Activated T-cell treated with anti-CD3 and anti-CD28 coated beads, Interleukin-2, amount 50 U/mL, for 4 hours (primary cell): ENCODE measurements at regions not wholly inside any gene's neighbourhood (a gene's known extent, or its start where the extent isn't known, plus 50 kb on each side); places are given as distances from the start of the nearest gene placed in this dataset.

Experiments used
- ATAC-seq, 2 donors: fragments of 200-7000 bp; cut with Tn5 transposase; one replicate each; pipeline ENCODE4 v1.10.0; 2021
- DNase-seq: peaks from one replicate; pipeline ENCODE4 v3.0.0-alpha.2; 2020
- H3K27me3 Mint-ChIP-seq: one replicate; pipeline ENCODE4 v1.8.0; 2021; ENCODE audit warnings: low read depth, mixed read lengths
- H3K36me3 Mint-ChIP-seq: one replicate; pipeline ENCODE4 v1.8.0; 2022; ENCODE audit warnings: mixed read lengths; ENCODE audit not compliant: insufficient read depth
- H3K4me1 Mint-ChIP-seq: one replicate; pipeline ENCODE4 v1.8.0; 2021; ENCODE audit warnings: low read depth, mixed read lengths
- H3K4me3 Mint-ChIP-seq: one replicate; pipeline ENCODE4 v1.8.0; 2021; ENCODE audit warnings: mild to moderate bottlenecking, moderate library complexity, mixed read lengths
- H3K9me3 Mint-ChIP-seq: one replicate; pipeline ENCODE4 v1.8.0; 2021; ENCODE audit warnings: mixed read lengths

DNA sequence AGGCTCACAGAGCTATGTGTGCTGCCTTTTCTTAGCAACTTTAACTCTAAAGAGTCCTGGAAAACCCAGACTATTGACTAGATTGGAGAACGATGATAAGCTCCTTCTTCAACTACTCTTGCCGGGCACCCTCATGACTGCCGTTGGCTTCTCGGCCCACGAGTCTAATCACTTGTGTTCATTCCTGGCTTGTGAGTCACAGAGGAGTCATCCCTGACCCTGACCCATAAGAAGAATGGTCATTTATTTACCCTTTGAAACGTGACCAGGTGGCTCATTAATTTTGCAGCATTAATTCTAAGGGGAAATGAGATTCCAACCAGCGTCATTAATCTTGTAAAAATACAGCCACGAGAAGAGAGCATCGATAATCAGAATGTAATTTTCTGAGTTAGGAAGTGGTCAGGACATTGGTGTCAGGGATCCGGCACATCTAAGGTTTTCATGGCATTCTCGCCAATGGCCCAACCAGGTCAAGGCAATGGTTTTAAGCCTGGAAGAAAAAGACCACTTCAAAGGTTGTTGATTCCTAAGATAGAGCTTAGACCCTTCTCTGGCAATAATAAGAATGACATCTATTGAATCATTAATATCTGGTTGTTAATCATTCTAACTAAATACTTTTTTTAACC is 183.6 kb upstream of the RUNX1 start:
- no peak overlapping the region for H3K4me3 Mint-ChIP-seq
- peaks cover 18% of the 10 kb centered on the region for H3K9me3 Mint-ChIP-seq
- peaks cover 22% of the 10 kb centered on the region for H3K4me1 Mint-ChIP-seq
- H3K36me3 Mint-ChIP-seq, result no peaks in the 10 kb centered on the region
- no peak for ATAC-seq
- no peak for DNase-seq
- no peaks in the 10 kb centered on the region for H3K27me3 Mint-ChIP-seq

DNA sequence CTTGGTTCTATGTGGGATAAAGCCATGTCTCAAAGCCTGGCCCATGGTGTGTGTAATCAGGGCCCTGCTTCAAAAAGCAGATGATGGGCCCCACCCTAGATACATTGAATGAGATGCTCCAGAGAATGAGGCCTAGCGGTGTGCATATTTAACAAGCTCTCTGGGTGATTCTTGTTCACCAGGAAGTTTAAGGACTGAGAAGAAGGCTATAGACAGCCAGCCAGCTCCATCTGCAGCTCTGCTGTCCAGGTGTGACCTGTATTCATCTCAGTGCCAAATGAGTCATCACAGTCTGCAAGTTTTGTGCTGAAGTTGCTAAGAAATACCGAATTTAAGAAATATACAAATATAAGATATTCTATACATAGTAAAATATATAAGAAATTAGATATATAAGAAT is 182.0 kb upstream of the RUNX1 start:
- no peaks in the 10 kb centered on the region for H3K36me3 Mint-ChIP-seq
- H3K4me3 Mint-ChIP-seq, result no peak overlapping the region
- no peak for DNase-seq
- peaks cover 26% of the 10 kb centered on the region for H3K4me1 Mint-ChIP-seq
- H3K27me3 Mint-ChIP-seq, result no peaks in the 10 kb centered on the region
- H3K9me3 Mint-ChIP-seq, result peaks cover 12% of the 10 kb centered on the region
- no peak for ATAC-seq

DNA sequence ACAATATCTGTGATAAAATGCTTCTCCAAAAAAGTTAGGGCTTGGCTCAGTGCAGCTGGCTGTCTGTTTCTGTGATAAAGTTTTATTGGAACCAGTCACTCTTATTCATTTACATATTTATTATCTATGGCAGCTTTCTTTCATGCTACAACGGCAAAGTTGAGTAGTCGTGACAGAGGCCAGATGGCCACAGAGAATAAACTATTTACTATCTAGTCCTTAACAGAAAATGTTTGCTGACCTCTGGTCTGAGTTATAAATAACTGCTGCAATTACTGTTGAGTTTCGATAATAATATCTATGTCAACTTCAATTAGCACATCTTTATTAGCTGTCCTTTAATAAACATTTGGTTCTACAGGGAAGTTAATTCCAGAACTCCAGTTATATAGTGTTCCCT is 180.2 kb upstream of the RUNX1 start:
- ATAC-seq (no peak), DNase-seq (no peak)
- Mint-ChIP-seq H3K4me1 (peaks cover 23% of the 10 kb centered on the region), H3K9me3 (no peaks in the 10 kb centered on the region), H3K4me3 (no peak overlapping the region), H3K27me3 (no peaks in the 10 kb centered on the region), H3K36me3 (no peaks in the 10 kb centered on the region)

DNA sequence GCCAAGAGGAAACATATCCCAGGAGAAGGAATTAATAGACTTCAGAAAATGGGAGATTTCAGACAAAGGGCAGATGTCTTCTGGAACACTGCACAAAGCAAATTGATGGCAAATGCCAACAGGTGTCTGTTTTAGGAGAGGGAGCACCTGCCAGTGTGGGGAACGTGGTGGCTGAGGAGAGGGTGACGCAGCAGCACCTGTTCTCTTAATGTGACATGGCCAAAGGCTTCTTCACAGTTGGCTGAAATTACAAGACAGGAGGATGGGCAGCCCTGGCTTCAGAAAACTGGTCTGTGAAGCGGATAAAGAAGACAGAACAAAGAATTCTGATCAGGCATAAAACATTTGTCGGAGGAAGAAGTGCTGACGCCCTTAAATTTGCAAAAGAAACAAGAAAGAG is 178.7 kb upstream of the RUNX1 start:
- Mint-ChIP-seq H3K9me3 (no peaks in the 10 kb centered on the region), H3K27me3 (no peaks in the 10 kb centered on the region), H3K4me1 (peaks cover 37% of the 10 kb centered on the region), H3K36me3 (no peaks in the 10 kb centered on the region), H3K4me3 (peak overlapping the region; percentile 67)
- ATAC-seq (no peak), DNase-seq (no peak)

DNA sequence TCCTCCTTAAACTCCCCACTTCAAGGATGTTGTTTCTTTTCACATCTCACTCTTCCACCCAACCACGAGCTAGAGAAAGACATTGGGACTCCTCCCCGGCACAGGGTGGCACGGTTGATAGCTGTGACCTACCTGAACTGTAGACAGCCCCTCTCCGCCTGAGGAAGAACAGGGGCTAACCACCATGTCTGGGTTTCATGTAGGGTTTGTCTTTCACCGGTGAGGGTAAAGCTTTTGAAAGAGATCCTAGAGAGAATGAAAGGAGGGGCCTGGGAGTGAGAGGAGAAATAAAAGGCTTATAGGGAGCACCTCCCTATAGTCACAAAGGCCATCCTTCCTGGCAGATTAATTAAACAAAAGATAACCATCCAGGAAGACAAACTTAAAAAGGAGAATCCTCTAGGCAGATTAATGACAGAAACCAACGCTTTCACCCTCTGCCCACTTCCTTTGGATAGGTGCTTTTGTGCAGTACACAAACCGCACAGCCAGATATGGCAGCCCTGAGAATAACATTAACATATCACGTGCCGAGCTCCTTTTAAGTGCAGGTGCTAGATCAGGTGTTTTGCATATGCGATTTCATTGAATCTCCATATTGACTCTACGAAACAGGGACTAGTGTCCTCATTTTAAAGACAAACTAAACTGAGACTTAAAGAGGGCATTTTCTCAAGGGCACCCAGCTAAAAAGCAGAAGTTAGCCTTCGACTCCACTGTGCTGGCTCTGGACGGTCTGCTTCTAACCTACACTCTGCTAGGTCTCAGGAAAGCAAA is 178.1 kb upstream of the RUNX1 start:
- Mint-ChIP-seq H3K4me1 (peaks cover 43% of the 10 kb centered on the region), H3K27me3 (no peaks in the 10 kb centered on the region), H3K4me3 (peak overlapping the region; percentile 67), H3K9me3 (no peaks in the 10 kb centered on the region), H3K36me3 (no peaks in the 10 kb centered on the region)
- DNase-seq, result peak; percentile 12
- peak; percentile 87 to 93 for ATAC-seq

DNA sequence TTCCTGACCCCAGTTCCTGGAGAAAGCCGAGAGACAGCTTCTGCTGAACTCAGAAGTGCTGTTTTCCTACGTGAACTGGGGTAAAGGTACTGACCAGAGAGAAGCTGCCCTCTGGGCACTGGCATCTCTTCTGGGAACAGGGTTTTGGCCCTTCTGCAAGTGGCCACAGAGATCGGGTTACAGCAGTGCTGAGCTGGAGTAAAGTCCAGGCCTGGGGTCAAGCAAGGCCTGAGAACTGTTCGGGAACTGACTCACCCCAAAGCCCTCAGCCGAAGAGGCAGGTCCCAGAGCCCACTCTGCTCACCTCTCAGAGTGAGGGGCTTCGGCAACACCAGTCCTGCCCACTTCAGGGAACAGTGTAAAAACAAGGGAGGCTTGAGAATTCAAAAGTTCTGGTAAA is 177.2 kb upstream of the RUNX1 start:
- H3K36me3 Mint-ChIP-seq, result no peaks in the 10 kb centered on the region
- DNase-seq (no peak), ATAC-seq (no peak)
- H3K4me3 Mint-ChIP-seq, result no peak overlapping the region
- no peaks in the 10 kb centered on the region for H3K9me3 Mint-ChIP-seq
- H3K27me3 Mint-ChIP-seq, result no peaks in the 10 kb centered on the region
- peaks cover 51% of the 10 kb centered on the region for H3K4me1 Mint-ChIP-seq

DNA sequence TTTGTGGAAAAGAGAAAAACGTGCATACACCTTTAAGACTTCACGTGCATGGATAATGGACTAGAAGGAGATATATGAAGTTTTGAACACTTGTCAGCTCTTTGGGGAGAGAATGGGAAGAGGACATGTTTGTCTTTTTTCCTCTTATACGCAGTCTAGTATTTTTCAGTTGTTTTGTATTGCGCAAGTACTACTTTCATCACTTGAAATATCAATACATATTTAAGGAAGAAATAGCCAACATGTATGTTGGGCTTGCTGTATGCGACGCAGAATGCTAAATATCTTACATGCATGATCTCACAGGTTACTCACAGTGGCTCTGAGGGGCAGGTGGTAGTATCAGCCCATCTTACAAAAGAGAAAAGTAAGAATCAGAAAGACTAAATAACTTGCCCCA is 176.5 kb upstream of the RUNX1 start:
- no peaks in the 10 kb centered on the region for H3K27me3 Mint-ChIP-seq
- peaks cover 53% of the 10 kb centered on the region for H3K4me1 Mint-ChIP-seq
- no peak overlapping the region for H3K4me3 Mint-ChIP-seq
- no peaks in the 10 kb centered on the region for H3K36me3 Mint-ChIP-seq
- DNase-seq (no peak), ATAC-seq (no peak)
- no peaks in the 10 kb centered on the region for H3K9me3 Mint-ChIP-seq

DNA sequence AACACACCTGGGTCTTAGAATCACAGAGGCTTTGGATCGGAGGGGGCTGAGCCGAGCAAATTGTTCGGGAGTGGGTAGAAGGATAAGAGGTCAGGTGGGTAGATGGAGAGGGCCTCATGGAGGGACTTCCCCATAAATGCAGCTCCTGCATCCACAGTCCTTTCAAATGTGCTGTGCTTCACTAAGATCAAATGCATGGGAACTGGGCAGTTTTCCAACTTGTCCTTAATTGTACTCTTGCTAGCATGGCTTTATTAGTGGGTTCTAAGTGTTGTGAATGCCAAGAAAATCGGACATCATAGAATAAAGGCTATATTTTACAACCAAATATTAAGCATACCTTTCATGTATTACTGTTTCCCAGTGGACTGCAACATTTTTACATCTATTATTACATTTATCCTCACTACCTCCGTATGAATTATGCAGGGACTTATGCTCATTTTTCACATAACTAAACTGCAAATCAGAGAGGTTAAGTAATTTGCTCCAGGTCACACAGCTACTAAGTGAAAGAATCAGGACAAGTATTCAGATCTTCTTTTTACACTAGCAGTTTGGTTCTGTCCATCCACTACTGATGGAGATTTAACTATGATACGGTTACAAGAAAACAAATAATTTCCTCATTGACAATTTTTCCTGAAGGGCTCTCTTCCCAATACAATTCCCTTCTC is 174.5 kb upstream of the RUNX1 start:
- ATAC-seq, result no peak
- peaks cover 55% of the 10 kb centered on the region for H3K4me1 Mint-ChIP-seq

DNA sequence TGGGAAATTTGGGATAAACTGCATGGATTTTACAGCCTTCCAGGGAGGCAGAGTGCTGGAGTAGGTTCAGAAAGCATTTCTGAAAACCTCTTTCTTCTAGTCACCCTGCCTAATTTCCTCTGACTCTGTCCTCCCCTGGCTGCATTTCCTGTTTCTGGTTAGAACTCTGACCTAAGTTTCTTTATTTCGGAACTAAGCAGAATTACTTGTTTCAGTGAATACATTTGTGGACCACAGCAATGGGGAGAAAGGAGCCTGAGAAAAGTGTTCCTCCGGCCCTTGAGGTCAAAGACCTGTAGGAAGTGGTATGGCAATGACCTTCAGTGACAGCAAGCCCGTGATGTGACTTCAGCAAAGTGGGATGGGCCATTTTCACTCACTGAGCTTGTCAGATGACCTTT is 173.4 kb upstream of the RUNX1 start:
- peaks cover 56% of the 10 kb centered on the region for H3K4me1 Mint-ChIP-seq
- ATAC-seq, result peak; percentile 8 to 48

More for the DNA sequence above, 174.5 kb upstream of the RUNX1 start:
- H3K4me3 Mint-ChIP-seq, result no peak overlapping the region
- H3K9me3 Mint-ChIP-seq, result no peaks in the 10 kb centered on the region
- H3K27me3 Mint-ChIP-seq, result no peaks in the 10 kb centered on the region
- no peak for DNase-seq
- no peaks in the 10 kb centered on the region for H3K36me3 Mint-ChIP-seq

DNA sequence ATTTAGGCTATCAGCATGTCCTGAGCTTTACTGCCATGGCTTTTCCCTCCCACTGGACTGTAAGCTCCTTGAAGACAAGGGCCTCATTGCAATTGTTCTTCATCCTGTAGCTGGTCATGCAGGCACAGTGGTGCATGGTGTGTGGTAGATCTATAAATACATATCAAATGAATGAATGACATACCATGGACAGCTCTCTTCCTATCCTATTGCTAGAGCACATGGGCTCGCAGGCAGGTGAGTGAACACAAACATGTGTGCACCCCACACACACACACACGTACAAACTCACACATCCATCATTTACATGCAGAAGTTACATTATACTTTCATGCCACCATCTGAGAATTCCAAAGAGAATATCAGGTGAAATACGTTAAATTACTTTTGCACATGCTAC is 172.9 kb upstream of the RUNX1 start:
- H3K27me3 Mint-ChIP-seq, result no peaks in the 10 kb centered on the region
- H3K4me3 Mint-ChIP-seq, result no peak overlapping the region
- no peak for ATAC-seq
- DNase-seq, result no peak
- H3K4me1 Mint-ChIP-seq, result peaks cover 52% of the 10 kb centered on the region
- no peaks in the 10 kb centered on the region for H3K36me3 Mint-ChIP-seq
- no peaks in the 10 kb centered on the region for H3K9me3 Mint-ChIP-seq

More for the DNA sequence above, 173.4 kb upstream of the RUNX1 start:
- no peak for DNase-seq
- H3K9me3 Mint-ChIP-seq, result no peaks in the 10 kb centered on the region
- H3K36me3 Mint-ChIP-seq, result no peaks in the 10 kb centered on the region
- H3K27me3 Mint-ChIP-seq, result no peaks in the 10 kb centered on the region
- no peak overlapping the region for H3K4me3 Mint-ChIP-seq

DNA sequence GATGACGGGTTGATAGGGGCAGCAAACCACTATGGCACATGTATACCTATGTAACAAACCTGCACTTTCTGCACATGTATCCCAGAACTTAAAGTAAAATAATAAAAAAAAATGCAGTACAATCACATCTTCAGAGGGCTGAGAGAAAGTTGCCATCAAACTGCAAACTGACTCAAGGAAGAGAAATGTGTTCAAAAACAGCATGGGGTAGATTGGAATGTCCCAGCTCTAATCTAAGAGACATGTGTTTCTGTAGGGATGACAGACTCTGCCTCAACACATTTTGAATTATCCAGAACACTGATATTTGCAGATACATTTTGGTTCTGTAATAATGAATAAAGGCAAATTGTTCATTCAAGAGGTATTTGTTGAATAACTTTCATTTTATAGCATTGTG is 171.2 kb upstream of the RUNX1 start:
- Mint-ChIP-seq H3K9me3 (no peaks in the 10 kb centered on the region), H3K4me3 (no peak overlapping the region), H3K36me3 (no peaks in the 10 kb centered on the region), H3K4me1 (peaks cover 40% of the 10 kb centered on the region), H3K27me3 (no peaks in the 10 kb centered on the region)
- ATAC-seq (no peak), DNase-seq (no peak)

DNA sequence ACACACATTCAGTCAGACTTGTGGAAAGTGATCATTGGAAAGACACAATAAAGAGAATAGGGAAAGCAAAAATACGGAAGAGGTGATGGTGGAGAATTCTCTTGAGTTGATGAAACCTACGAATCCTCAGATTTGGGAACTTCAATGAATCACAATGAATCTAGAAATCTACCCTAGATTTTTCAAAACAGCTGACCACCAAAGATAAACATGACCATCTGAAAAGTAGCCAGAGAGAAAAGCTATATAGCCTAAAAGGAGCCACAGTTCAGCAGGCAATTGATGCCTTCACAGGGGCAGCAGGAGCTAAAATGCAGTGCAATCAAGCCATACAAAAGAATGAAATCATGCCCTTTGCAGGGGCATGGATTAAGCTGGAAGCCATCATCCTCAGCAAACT is 170.6 kb upstream of the RUNX1 start:
- peaks cover 40% of the 10 kb centered on the region for H3K4me1 Mint-ChIP-seq

DNA sequence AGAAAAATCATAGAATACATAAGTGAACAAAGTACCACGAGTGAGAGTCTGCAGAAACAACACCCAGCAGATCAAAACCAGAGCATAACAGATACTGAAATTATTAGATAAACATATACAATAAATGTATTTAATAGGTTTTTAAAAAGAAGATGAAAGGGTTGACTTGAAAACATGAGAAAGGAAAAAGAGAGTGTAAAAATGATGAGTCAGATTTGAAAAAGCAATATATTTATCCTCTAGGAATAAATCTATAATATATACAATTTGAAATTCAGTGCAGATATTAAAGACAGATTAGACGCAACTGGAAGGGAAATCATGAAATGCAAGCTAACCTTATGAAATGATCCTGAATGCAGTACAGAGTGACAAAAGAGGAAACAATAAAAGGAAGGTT is 170.2 kb upstream of the RUNX1 start:
- ATAC-seq, result no peak
- H3K27me3 Mint-ChIP-seq, result no peaks in the 10 kb centered on the region
- no peaks in the 10 kb centered on the region for H3K36me3 Mint-ChIP-seq
- H3K9me3 Mint-ChIP-seq, result no peaks in the 10 kb centered on the region
- H3K4me1 Mint-ChIP-seq, result peaks cover 40% of the 10 kb centered on the region
- no peak overlapping the region for H3K4me3 Mint-ChIP-seq
- DNase-seq, result no peak

More for the DNA sequence above, 170.6 kb upstream of the RUNX1 start:
- no peaks in the 10 kb centered on the region for H3K9me3 Mint-ChIP-seq
- H3K4me3 Mint-ChIP-seq, result no peak overlapping the region
- no peaks in the 10 kb centered on the region for H3K27me3 Mint-ChIP-seq
- H3K36me3 Mint-ChIP-seq, result no peaks in the 10 kb centered on the region
- no peak for ATAC-seq
- no peak for DNase-seq

DNA sequence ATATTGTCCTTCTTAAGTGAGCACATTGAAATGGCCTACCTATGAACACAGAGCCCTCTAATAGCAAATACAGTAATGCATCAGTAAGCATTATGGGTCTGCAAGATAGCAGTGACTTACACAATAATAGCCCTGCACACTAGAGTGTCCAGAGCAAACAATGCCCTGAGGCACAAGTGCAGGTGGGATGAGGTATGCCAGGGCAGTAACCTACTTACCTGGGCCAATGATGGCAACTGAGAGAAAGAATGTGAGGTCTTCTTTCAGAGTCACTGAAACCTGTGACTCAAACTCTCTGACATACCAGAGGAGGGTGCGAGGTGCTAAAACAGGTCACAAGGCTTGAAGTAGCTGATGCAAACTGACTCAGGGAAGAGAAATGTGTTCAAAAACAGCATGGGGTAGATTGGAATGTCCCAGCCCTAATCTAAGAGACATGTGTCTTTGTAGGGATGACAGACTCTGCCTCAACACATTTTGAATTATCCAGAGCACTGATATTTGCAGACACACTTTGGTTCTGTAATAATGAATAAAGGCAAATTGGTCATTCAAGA is 168.5 kb upstream of the RUNX1 start:
- no peak for DNase-seq
- Mint-ChIP-seq H3K36me3 (no peaks in the 10 kb centered on the region), H3K27me3 (no peaks in the 10 kb centered on the region), H3K4me3 (no peak overlapping the region), H3K4me1 (peaks cover 24% of the 10 kb centered on the region), H3K9me3 (no peaks in the 10 kb centered on the region)
- ATAC-seq, result peak; percentile 93 to 96
